ENCODE measurements at regions not wholly inside any gene's neighbourhood (a gene's known extent, or its start where the extent isn't known, plus 50 kb on each side); places are given as distances from the start of the nearest gene placed in this dataset.
A peak's percentile ranks its signal among the peaks of the same experiment; 100 is the strongest.

GRCh38 chr11:81647374-81647773 is 1086.3 kb downstream of the FAM181B start (continued):
- TF ChIP-seq CHD7 (IDR thresholded peaks at IDR 0.05; ENCODE audit: insufficient replicate concordance, low read length) (peak; percentile 21), POU5F1 (IDR thresholded peaks at IDR 0.05; ENCODE audit: low read depth, low read length) (peak; percentile 88)

Data from H1 (cell line).